ENCODE measurements at regions not wholly inside any gene's neighbourhood (a gene's known extent, or its start where the extent isn't known, plus 50 kb on each side); places are given as distances from the start of the nearest gene placed in this dataset.

- TF ChIP-seq PATZ1 (CRISPR knock-in tag; IDR thresholded peaks at IDR 0.05; ENCODE audit: borderline replicate concordance) (no peak), ZNF565 (CRISPR knock-in tag; conservative IDR thresholded peaks at IDR 0.05; ENCODE audit: low read depth) (no peak), ZFP3 (CRISPR knock-in tag; IDR thresholded peaks at IDR 0.05) (no peak), RARB (CRISPR knock-in tag; IDR thresholded peaks at IDR 0.05) (no peak), ARNTL (CRISPR knock-in tag; IDR thresholded peaks at IDR 0.05; ENCODE audit: borderline replicate concordance, low read depth) (no peak), BACH2 (CRISPR knock-in tag; IDR thresholded peaks at IDR 0.05; ENCODE audit: borderline replicate concordance) (no peak), TOX (CRISPR knock-in tag; IDR thresholded peaks at IDR 0.05; ENCODE audit: borderline replicate concordance) (no peak)
Observed at GRCh38 chr15:96764501-96764900, 434.0 kb downstream of the NR2F2 start.

All from SK-N-SH treated with all-trans-retinoic acid at 6 μM for 48 hours (cell line).